Fibroblast of skin of abdomen (primary cell): ENCODE measurements at regions not wholly inside any gene's neighbourhood (a gene's known extent, or its start where the extent isn't known, plus 50 kb on each side); places are given as distances from the start of the nearest gene placed in this dataset.

Source experiments
- DNase-seq: peaks from one replicate; pipeline ENCODE4 v3.0.0-alpha.2; 2013

- DNase-seq = no peak
Observed at GRCh38 chr4:174438711-174439110, 83.6 kb downstream of the HPGD start.

GRCh38 chr4:174437749-174438148 lies 84.5 kb downstream of the HPGD start:
- DNase-seq = no peak

- peak; percentile 48 for DNase-seq
Observed at GRCh38 chr4:174437324-174437723, 85.0 kb downstream of the HPGD start.

GRCh38 chr4:174436377-174436776 lies 85.9 kb downstream of the HPGD start:
- no peak for DNase-seq

- DNase-seq = no peak
Observed at GRCh38 chr4:174435974-174436373, 86.3 kb downstream of the HPGD start.

- no peak for DNase-seq
Observed at GRCh38 chr4:174434455-174434854, 87.8 kb downstream of the HPGD start.

GRCh38 chr4:174430576-174430975 lies 91.7 kb downstream of the HPGD start:
- DNase-seq = no peak

- no peak for DNase-seq
Observed at GRCh38 chr4:174429701-174430410, 92.4 kb downstream of the HPGD start.

- DNase-seq = no peak
Observed at GRCh38 chr4:174427571-174428140, 94.6 kb downstream of the HPGD start.

- DNase-seq = no peak
Observed at GRCh38 chr4:174425669-174426068, 96.6 kb downstream of the HPGD start.

GRCh38 chr4:174423257-174423944 lies 98.9 kb downstream of the HPGD start:
- peak; percentile 44 for DNase-seq

- DNase-seq = no peak
Observed at GRCh38 chr4:174422893-174423256, 99.4 kb downstream of the HPGD start.

GRCh38 chr4:174420316-174420715 lies 102.0 kb downstream of the HPGD start:
- DNase-seq = no peak

GRCh38 chr4:174418640-174419212 lies 103.6 kb downstream of the HPGD start:
- no peak for DNase-seq

GRCh38 chr4:174408841-174409552 lies 113.3 kb downstream of the HPGD start:
- DNase-seq = no peak

GRCh38 chr4:174406383-174406782 lies 115.9 kb downstream of the HPGD start:
- no peak for DNase-seq

- DNase-seq = no peak
Observed at GRCh38 chr4:174405923-174406322, 116.4 kb downstream of the HPGD start.

GRCh38 chr4:174404677-174405076 lies 117.6 kb downstream of the HPGD start:
- DNase-seq = no peak

- DNase-seq = no peak
Observed at GRCh38 chr4:174403177-174403543, 119.1 kb downstream of the HPGD start.

GRCh38 chr4:174402470-174403176 lies 118.9 kb downstream of the CEP44 start:
- no peak for DNase-seq

- peak; percentile 10 for DNase-seq
Observed at GRCh38 chr4:174401471-174402130, 117.9 kb downstream of the CEP44 start.
